IMR-90 (cell line): ENCODE measurements at regions not wholly inside any gene's neighbourhood (a gene's known extent, or its start where the extent isn't known, plus 50 kb on each side); places are given as distances from the start of the nearest gene placed in this dataset.

Source experiments
- ATAC-seq: fragments of 200-7000 bp; cut with Tn5 transposase; 2 replicates; pipeline ENCODE4 v1.9.1; 2020; ENCODE audit warnings: low read depth, mild to moderate bottlenecking, moderate library complexity
- BruUV-seq: library from RNA; stranded (reverse); fragments of 400-500 nt; replicated peaks from 2 replicates; lab custom pipeline; 2021; lab: Mats Ljungman, UMichigan
- CTCF ChIA-PET: fragments of 300-600 bp; formaldehyde crosslinking; extraction: SDS; loops from one replicate; lab custom pipeline; 2021; ENCODE audit warnings: antibody characterized with exemption; lab: Yijun Ruan, JAX
- POLR2A ChIA-PET: fragments of 300-600 bp; sonication (Branson Sonifier 250); formaldehyde crosslinking; loops from one replicate; lab custom pipeline; 2022; ENCODE audit warnings: antibody characterized with exemption; ENCODE audit not compliant: unreplicated experiment; lab: Charles Lee
- DNase-seq: peaks from one replicate; pipeline ENCODE4 v3.0.0; 2013
- H2AFZ ChIP-seq: replicated peaks from 2 replicates; pipeline ENCODE3; 2013; ENCODE audit warnings: low read length, mild to moderate bottlenecking; ENCODE audit not compliant: poor library complexity
- H2AK5ac ChIP-seq: 2 replicates; pipeline ENCODE4 v1.6.1; 2013; ENCODE audit warnings: low read depth, low read length, inconsistent platforms
- H2AK9ac ChIP-seq: replicated peaks from 2 replicates; pipeline ENCODE3; 2013; ENCODE audit warnings: mild to moderate bottlenecking, low read depth, low read length, moderate library complexity; ENCODE audit not compliant: poor library complexity
- H2BK120ac ChIP-seq: 2 replicates; pipeline ENCODE4 v1.6.1; 2013; ENCODE audit warnings: low read depth, low read length, inconsistent platforms
- H2BK15ac ChIP-seq: 3 replicates; pipeline ENCODE4 v1.6.1; 2013; ENCODE audit warnings: low read depth, low read length, inconsistent platforms
- H2BK20ac ChIP-seq: 2 replicates; pipeline ENCODE4 v1.6.1; 2013; ENCODE audit warnings: low read depth, mild to moderate bottlenecking, inconsistent platforms, low read length, moderate library complexity
- H2BK5ac ChIP-seq: 2 replicates; pipeline ENCODE4 v1.6.1; 2013; ENCODE audit warnings: mild to moderate bottlenecking, low read depth, low read length, inconsistent platforms; ENCODE audit not compliant: poor library complexity, severe bottlenecking
- H3K14ac ChIP-seq: replicated peaks from 2 replicates; pipeline ENCODE4 v1.6.1; 2013; ENCODE audit warnings: low read depth, low read length, inconsistent platforms
- H3K18ac ChIP-seq: 2 replicates; pipeline ENCODE4 v1.6.1; 2013; ENCODE audit warnings: low read depth, low read length, control low read depth
- H3K23ac ChIP-seq: 2 replicates; pipeline ENCODE4 v1.6.1; 2013; ENCODE audit warnings: low read depth, low read length, inconsistent platforms
- H3K27ac ChIP-seq: 2 replicates; pipeline ENCODE4 v1.5.1; 2013; ENCODE audit warnings: mild to moderate bottlenecking, control low read depth, low read length; ENCODE audit not compliant: insufficient read depth
- H3K27me3 ChIP-seq: 2 replicates; pipeline ENCODE4 v1.6.1; 2013; ENCODE audit warnings: low read length; ENCODE audit not compliant: control insufficient read depth, insufficient read depth
- H3K36me3 ChIP-seq: 2 replicates; pipeline ENCODE4 v1.6.1; 2013; ENCODE audit warnings: low read length, mixed read lengths; ENCODE audit not compliant: control insufficient read depth, insufficient read depth
- H3K4ac ChIP-seq: 2 replicates; pipeline ENCODE4 v1.6.1; 2013; ENCODE audit warnings: low read depth, low read length, inconsistent platforms
- H3K4me1 ChIP-seq: 2 replicates; pipeline ENCODE4 v1.6.1; 2013; ENCODE audit warnings: low read length, mixed read lengths; ENCODE audit not compliant: control insufficient read depth, insufficient read depth
- H3K4me2 ChIP-seq: 2 replicates; pipeline ENCODE4 v1.6.1; 2013; ENCODE audit warnings: low read depth, mild to moderate bottlenecking, control low read depth, low read length, moderate library complexity
- H3K4me3 ChIP-seq: 2 replicates; pipeline ENCODE4 v1.5.1; 2013; ENCODE audit warnings: low read depth, mild to moderate bottlenecking, control low read depth, low read length, moderate library complexity; ENCODE audit not compliant: insufficient read depth
- H3K56ac ChIP-seq: 2 replicates; pipeline ENCODE4 v1.6.1; 2013; ENCODE audit warnings: low read length, inconsistent platforms; ENCODE audit not compliant: insufficient read depth; ENCODE audit errors: extremely low read depth
- H3K79me1 ChIP-seq, 2 experiments: 2 replicates each; pipeline ENCODE4 v1.6.1; 2013; ENCODE audit warnings: low read length in 2 of 2, inconsistent platforms in 1 of 2, low read depth in 1 of 2
- H3K9ac ChIP-seq: 2 replicates; pipeline ENCODE4 v1.6.1; 2013; ENCODE audit warnings: low read depth, low read length, control low read depth
- H3K9me1 ChIP-seq: 2 replicates; pipeline ENCODE4 v1.6.1; 2013; ENCODE audit warnings: low read length, inconsistent platforms; ENCODE audit not compliant: insufficient read depth
- H3K9me3 ChIP-seq: 2 replicates; pipeline ENCODE4 v1.6.1; 2013; ENCODE audit warnings: low read length; ENCODE audit not compliant: control insufficient read depth, insufficient read depth
- H4K20me1 ChIP-seq: 2 replicates; pipeline ENCODE4 v1.6.1; 2013; ENCODE audit warnings: low read length, inconsistent platforms; ENCODE audit not compliant: insufficient read depth
- H4K5ac ChIP-seq: 2 replicates; pipeline ENCODE4 v1.6.1; 2013; ENCODE audit warnings: mild to moderate bottlenecking, low read depth, low read length, control low read depth
- H4K8ac ChIP-seq, 2 experiments: 2 replicates each; pipeline ENCODE4 v1.6.1; 2013; ENCODE audit warnings: low read depth in 2 of 2, low read length in 2 of 2, control low read depth in 1 of 2, inconsistent platforms in 1 of 2
- H4K91ac ChIP-seq: 2 replicates; pipeline ENCODE4 v1.6.1; 2013; ENCODE audit warnings: low read depth, low read length, inconsistent platforms; ENCODE audit not compliant: insufficient read depth
- FOS ChIP-seq: fragments of 150-350 bp; IDR thresholded peaks from 2 replicates; pipeline ENCODE4 v1.6.1; 2016; ENCODE audit warnings: low read depth, low read length
- MAFK ChIP-seq: IDR thresholded peaks from 2 replicates; pipeline ENCODE4 v1.6.1; 2012; ENCODE audit warnings: low read depth, low read length, improper control_type of control experiment
- MAZ ChIP-seq: IDR thresholded peaks from 2 replicates; pipeline ENCODE4 v1.6.1; 2012; ENCODE audit warnings: low read depth, mild to moderate bottlenecking, low read length, improper control_type of control experiment, moderate library complexity, borderline replicate concordance
- MXI1 ChIP-seq: IDR thresholded peaks from 2 replicates; pipeline ENCODE4 v1.6.1; 2012; ENCODE audit warnings: low read depth, mild to moderate bottlenecking, low read length, moderate library complexity, borderline replicate concordance
- NFE2L2 ChIP-seq: fragments of 150-350 bp; IDR thresholded peaks from 2 replicates; pipeline ENCODE4 v1.6.1; 2016; ENCODE audit warnings: low read depth, mild to moderate bottlenecking, low read length
- POLR2A ChIP-seq: IDR thresholded peaks from 2 replicates; pipeline ENCODE4 v1.6.1; 2012; ENCODE audit warnings: mild to moderate bottlenecking, low read depth, low read length
- RAD21 ChIP-seq: IDR thresholded peaks from 2 replicates; pipeline ENCODE4 v1.6.1; 2012; ENCODE audit warnings: low read length, improper control_type of control experiment
- RFX5 ChIP-seq: IDR thresholded peaks from 2 replicates; pipeline ENCODE4 v1.8.0; 2012; ENCODE audit warnings: low read depth, mild to moderate bottlenecking, low read length, moderate library complexity
- WGBS, 2 experiments: methylation state at CpG; one replicate each; pipeline versions ENCODE4 v1.1.5 to v1.1.7; 2013; ENCODE audit warnings: missing lambda C conversion rate in 2 of 2; ENCODE audit not compliant: insufficient read length in 1 of 2; ENCODE audit errors: extremely low coverage in 2 of 2; 5-methylcytosine and 5-hydroxymethylcytosine counted together
- dilution Hi-C: fragments of 300-500 bp; cut with HindIII; formaldehyde crosslinking; loops from one replicate; pipeline ENCODE4 v1.14.3; 2018; ENCODE audit warnings: low sequenced_read_pairs; ENCODE audit not compliant: unreplicated experiment
- in situ Hi-C: fragments of 300-500 bp; cut with MboI; formaldehyde crosslinking; loops from 3 replicates; pipeline ENCODE4 v1.14.3; 2019; ENCODE audit warnings: low sequenced_read_pairs, inconsistent platforms, mixed read lengths
- intact Hi-C: fragments of 100-400 bp; cut with micrococcal nuclease; formaldehyde crosslinking; loops from 2 replicates; pipeline ENCODE4 v1.10.0; 2022

DNA sequence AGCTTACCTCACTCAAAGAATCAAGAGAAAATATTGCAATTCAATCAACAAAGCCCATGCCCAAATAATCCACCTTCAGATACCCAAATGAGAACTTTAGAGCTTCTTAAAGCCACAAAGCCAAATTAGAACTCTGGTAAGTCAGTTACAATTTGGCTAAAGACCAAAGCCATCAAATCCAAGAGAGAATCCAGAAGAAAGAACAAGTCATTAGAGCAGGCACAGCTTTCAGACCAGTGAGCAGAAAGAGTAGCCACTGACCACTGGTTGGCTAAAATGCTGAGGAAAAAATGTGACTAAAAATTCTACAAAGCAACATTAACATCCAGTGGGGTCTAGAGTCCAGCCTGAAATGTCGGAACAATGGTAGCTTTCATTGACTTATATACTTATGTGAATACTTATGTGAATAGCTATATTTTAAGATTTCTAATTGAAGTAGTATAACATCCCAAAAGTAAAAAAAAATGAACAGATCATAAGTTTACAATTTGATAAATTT lies 735.2 kb upstream of the TBX3 start:
- DNase-seq, result no peak
- no peak overlapping the region for H3K4ac ChIP-seq
- H2AFZ ChIP-seq, result no peak overlapping the region
- H3K18ac ChIP-seq, result no peak overlapping the region
- peaks cover 2% of the 10 kb centered on the region; the same call in 1 of the 2 replicates for H3K4me1 ChIP-seq
- TF ChIP-seq MAFK, result no peak
- TF ChIP-seq RAD21, result no peak
- no peak for TF ChIP-seq MAZ
- TF ChIP-seq MXI1, result no peak
- no peak for TF ChIP-seq POLR2A
- TF ChIP-seq FOS, result no peak
- no peak for TF ChIP-seq RFX5
- TF ChIP-seq NFE2L2, result no peak
- no peaks in the 10 kb centered on the region for H3K79me1 ChIP-seq
- intact Hi-C loops, result no loop called here
- POLR2A ChIA-PET, result no interaction called here
- H3K36me3 ChIP-seq, result no peaks in the 10 kb centered on the region
- H3K27me3 ChIP-seq, result no peaks in the 10 kb centered on the region; the same call in 1 of the 2 replicates
- dilution Hi-C loops, result no loop called here
- no peaks in the 10 kb centered on the region for H4K20me1 ChIP-seq
- no peak overlapping the region for H3K4me2 ChIP-seq
- no peak for ATAC-seq
- H3K9me1 ChIP-seq, result no peaks in the 10 kb centered on the region
- H3K14ac ChIP-seq, result no peak overlapping the region
- no peak overlapping the region for H2BK20ac ChIP-seq
- in situ Hi-C loops, result no loop called here
- H4K91ac ChIP-seq, result no peak overlapping the region
- no peak overlapping the region for H3K23ac ChIP-seq
- no peaks in the 10 kb centered on the region for H3K9me3 ChIP-seq
- no peak overlapping the region for H2AK9ac ChIP-seq
- H2BK120ac ChIP-seq, result no peak overlapping the region
- no peak overlapping the region for H2BK5ac ChIP-seq
- H3K4me3 ChIP-seq, result no peak overlapping the region
- no CpG with 5 or more reads among the region's 1 CpG for WGBS, 2 experiments
- H3K27ac ChIP-seq, result no peak overlapping the region
- no TSS peak for BruUV-seq
- no peak overlapping the region for H4K5ac ChIP-seq
- H2AK5ac ChIP-seq, result no peak overlapping the region
- no peak overlapping the region for H3K9ac ChIP-seq
- no peak overlapping the region for H2BK15ac ChIP-seq
- CTCF ChIA-PET, result no interaction called here
- H3K56ac ChIP-seq, result no peak overlapping the region
- H4K8ac ChIP-seq, result no peak overlapping the region
